ENCODE measurements at regions not wholly inside any gene's neighbourhood (a gene's known extent, or its start where the extent isn't known, plus 50 kb on each side); places are given as distances from the start of the nearest gene placed in this dataset.
"Not testable (repeated sequence)": the region's sequence is repeated elsewhere in the genome, so short reads cannot be mapped to it uniquely, and the experiment has no call there.

- DNase-seq, result no peak
Observed at GRCh38 chr13:33554919-33555791, 262.8 kb upstream of the RFC3 start.

GRCh38 chr13:33556828-33557227 is 261.1 kb upstream of the RFC3 start:
- no peak for DNase-seq

- DNase-seq, result peak in 1 of 14 donors; percentile 33
Observed at GRCh38 chr13:33560726-33561125, 257.2 kb upstream of the RFC3 start.

GRCh38 chr13:33561627-33562026 is 256.3 kb upstream of the RFC3 start:
- no peak for DNase-seq

GRCh38 chr13:33571618-33572017 is 246.3 kb upstream of the RFC3 start:
- DNase-seq, result no peak

- not testable (repeated sequence) for DNase-seq
Observed at GRCh38 chr13:33572322-33572721, 245.6 kb upstream of the RFC3 start.

GRCh38 chr13:33575378-33575777 is 242.6 kb upstream of the RFC3 start:
- no peak for DNase-seq

GRCh38 chr13:33577007-33577406 is 240.9 kb upstream of the RFC3 start:
- no peak for DNase-seq

- DNase-seq, result no peak
Observed at GRCh38 chr13:33578786-33579185, 239.2 kb upstream of the RFC3 start.

GRCh38 chr13:33582121-33582520 is 235.8 kb upstream of the RFC3 start:
- DNase-seq, result no peak

GRCh38 chr13:33583398-33583797 is 234.6 kb upstream of the RFC3 start:
- DNase-seq, result no peak

- no peak for DNase-seq
Observed at GRCh38 chr13:33590936-33591335, 227.0 kb upstream of the RFC3 start.

- DNase-seq, result peak in 4 of 14 donors; percentile 11 to 31 (median 24)
Observed at GRCh38 chr13:33606692-33607091, 211.3 kb upstream of the RFC3 start.

GRCh38 chr13:33610438-33611120 is 207.4 kb upstream of the RFC3 start:
- peak in 13 of 14 donors; percentile 18 to 86 (median 71) for DNase-seq

GRCh38 chr13:33611121-33611805 is 206.7 kb upstream of the RFC3 start:
- DNase-seq, result peak in 11 of 14 donors; percentile 8 to 84 (median 69)

- DNase-seq, result no peak
Observed at GRCh38 chr13:33612641-33613638, 205.0 kb upstream of the RFC3 start.

- peak in 1 of 14 donors; percentile 84 for DNase-seq
Observed at GRCh38 chr13:33615436-33615835, 202.5 kb upstream of the RFC3 start.

GRCh38 chr13:33616130-33616529 is 201.8 kb upstream of the RFC3 start:
- no peak for DNase-seq

GRCh38 chr13:33617055-33617454 is 200.9 kb upstream of the RFC3 start:
- DNase-seq, result no peak

GRCh38 chr13:33624253-33624652 is 193.7 kb upstream of the RFC3 start:
- no peak for DNase-seq

- DNase-seq, result no peak
Observed at GRCh38 chr13:33624740-33625139, 193.2 kb upstream of the RFC3 start.

GRCh38 chr13:33626407-33626806 is 191.5 kb upstream of the RFC3 start:
- DNase-seq, result no peak
